H1 (cell line): ENCODE measurements at regions not wholly inside any gene's neighbourhood (a gene's known extent, or its start where the extent isn't known, plus 50 kb on each side); places are given as distances from the start of the nearest gene placed in this dataset.

Experiments
- CTCF ChIA-PET: fragments of 300-600 bp; sonication (Branson Sonifier 250); formaldehyde crosslinking; loops from one replicate; lab custom pipeline; 2021; ENCODE audit not compliant: partially characterized antibody; lab: Charles Lee
- POLR2A ChIA-PET: fragments of 300-600 bp; sonication (Branson Sonifier 250); formaldehyde crosslinking; loops from one replicate; lab custom pipeline; 2021; ENCODE audit warnings: inconsistent platforms; ENCODE audit not compliant: partially characterized antibody; lab: Charles Lee
- DNase-seq, 2 experiments: peaks; one replicate each; pipeline versions ENCODE4 v3.0.0 to v3.0.0-alpha.2; 2010 to 2022; ENCODE audit warnings: low spot score in 2 of 2, low read depth in 1 of 2, mixed read lengths in 1 of 2
- FAIRE-seq: peaks from 2 replicates; lab custom pipeline; 2011; peaks lifted over from hg19 to GRCh38; lab: Jason Lieb, UNC
- H2AFZ ChIP-seq: 2 replicates; pipeline ENCODE4 v1.8.1; 2012; ENCODE audit warnings: low read length, inconsistent platforms
- H2AK5ac ChIP-seq: 2 replicates; pipeline ENCODE4 v1.6.1; 2013; ENCODE audit warnings: low read depth, low read length
- H2BK120ac ChIP-seq: replicated peaks from 2 replicates; pipeline ENCODE3; 2013; ENCODE audit warnings: low read depth, low read length, inconsistent platforms
- H2BK12ac ChIP-seq: 2 replicates; pipeline ENCODE4 v1.6.1; 2013; ENCODE audit warnings: low read depth, low read length
- H2BK15ac ChIP-seq: 2 replicates; pipeline ENCODE4 v1.6.1; 2013; ENCODE audit warnings: low read length
- H2BK20ac ChIP-seq: 2 replicates; pipeline ENCODE4 v1.6.1; 2013; ENCODE audit warnings: low read length
- H2BK5ac ChIP-seq: 2 replicates; pipeline ENCODE4 v1.6.1; 2013; ENCODE audit warnings: low read depth, low read length
- H3K14ac ChIP-seq: 2 replicates; pipeline ENCODE4 v1.6.1; 2013; ENCODE audit warnings: inconsistent platforms; ENCODE audit not compliant: insufficient read length
- H3K18ac ChIP-seq: 2 replicates; pipeline ENCODE4 v1.6.1; 2013; ENCODE audit warnings: low read length; ENCODE audit errors: extremely low read depth
- H3K23ac ChIP-seq: 2 replicates; pipeline ENCODE4 v1.6.1; 2013; ENCODE audit warnings: inconsistent platforms; ENCODE audit not compliant: insufficient read length
- H3K23me2 ChIP-seq: 2 replicates; pipeline ENCODE4 v1.6.1; 2013; ENCODE audit warnings: low read depth, low read length
- H3K27ac ChIP-seq: 2 replicates; pipeline ENCODE4 v1.6.1; 2011; ENCODE audit warnings: low read depth, low read length, inconsistent platforms
- H3K27me3 ChIP-seq, 4 experiments: replicated peaks in 1 of 4; 1 replicate in 1 of 4; 2 replicates in 3 of 4; pipeline versions ENCODE4 v1.6.1 to v1.8.1; 2011 to 2013; ENCODE audit warnings: low read length in 3 of 4, mild to moderate bottlenecking in 3 of 4, inconsistent platforms in 2 of 4, mixed read lengths in 2 of 4, moderate library complexity in 1 of 4; ENCODE audit not compliant: control insufficient read depth in 3 of 4, insufficient read depth in 3 of 4; ENCODE audit errors: extremely low read depth in 1 of 4
- H3K36me3 ChIP-seq, 4 experiments: 2 replicates each; pipeline versions ENCODE4 v1.6.1 to v1.8.1; 2011 to 2013; ENCODE audit warnings: mild to moderate bottlenecking in 4 of 4, low read length in 3 of 4, moderate library complexity in 2 of 4, control low read depth in 1 of 4, inconsistent platforms in 1 of 4; ENCODE audit not compliant: insufficient read depth in 4 of 4, control insufficient read depth in 2 of 4
- H3K4ac ChIP-seq: replicated peaks from 2 replicates; pipeline ENCODE3; 2013; ENCODE audit warnings: low read length, low read depth, mixed read lengths, inconsistent platforms; ENCODE audit not compliant: insufficient read length
- H3K4me1 ChIP-seq, 4 experiments: replicated peaks in 1 of 4; 1 replicate in 1 of 4; 2 replicates in 3 of 4; pipeline versions ENCODE4 v1.6.1 to v1.8.1; 2011 to 2013; ENCODE audit warnings: low read length in 3 of 4, inconsistent platforms in 2 of 4, mixed read lengths in 1 of 4; ENCODE audit not compliant: insufficient read depth in 4 of 4, control insufficient read depth in 3 of 4
- H3K4me2 ChIP-seq, 2 experiments: 2 replicates each; pipeline versions ENCODE4 v1.6.1 to v1.8.1; 2011 to 2013; ENCODE audit warnings: low read depth in 2 of 2, low read length in 2 of 2, control low read depth in 1 of 2, inconsistent platforms in 1 of 2, mild to moderate bottlenecking in 1 of 2; ENCODE audit not compliant: insufficient read depth in 1 of 2
- H3K4me3 ChIP-seq, 4 experiments: fragments of 200-600, 300-600 bp in 1 of 4; sonication (generic), shearing (Covaris generic), sonication (Bioruptor Twin) in 1 of 4; 2 replicates each; pipeline versions ENCODE4 v1.5.1 to v1.8.1; 2011 to 2016; ENCODE audit warnings: low read length in 4 of 4, low read depth in 3 of 4, control low read depth in 2 of 4, inconsistent platforms in 2 of 4, mild to moderate bottlenecking in 2 of 4, mixed read lengths in 1 of 4, moderate library complexity in 1 of 4; ENCODE audit not compliant: insufficient read depth in 2 of 4; ENCODE audit errors: extremely low read depth in 1 of 4
- H3K56ac ChIP-seq: replicated peaks from 2 replicates; pipeline ENCODE3; 2013; ENCODE audit warnings: low read depth, mild to moderate bottlenecking, mixed read lengths, low read length, inconsistent platforms; ENCODE audit not compliant: insufficient read length
- H3K79me1 ChIP-seq: 2 replicates; pipeline ENCODE4 v1.6.1; 2013; ENCODE audit warnings: low read depth, low read length, control low read depth
- H3K79me2 ChIP-seq, 2 experiments: 2 replicates each; pipeline versions ENCODE4 v1.6.1 to v1.8.1; 2012 to 2013; ENCODE audit warnings: low read length in 2 of 2, mild to moderate bottlenecking in 2 of 2, inconsistent platforms in 1 of 2; ENCODE audit not compliant: insufficient read depth in 2 of 2, control insufficient read depth in 1 of 2
- H3K9ac ChIP-seq, 4 experiments: replicated peaks in 1 of 4; 1 replicate in 1 of 4; 2 replicates in 3 of 4; pipeline versions ENCODE4 v1.6.1 to v1.8.1; 2011 to 2013; ENCODE audit warnings: low read depth in 3 of 4, low read length in 3 of 4, control low read depth in 2 of 4, mild to moderate bottlenecking in 2 of 4, moderate library complexity in 2 of 4, inconsistent platforms in 1 of 4; ENCODE audit errors: extremely low read depth in 1 of 4
- H3K9me3 ChIP-seq, 2 experiments: 2 replicates each; pipeline versions ENCODE4 v1.6.1 to v1.8.1; 2012 to 2013; ENCODE audit warnings: mild to moderate bottlenecking in 2 of 2, moderate library complexity in 2 of 2, control low read depth in 1 of 2, inconsistent platforms in 1 of 2, low read depth in 1 of 2, low read length in 1 of 2, mixed read lengths in 1 of 2; ENCODE audit not compliant: insufficient read depth in 2 of 2
- H4K20me1 ChIP-seq, 2 experiments: replicated peaks in 1 of 2; 2 replicates each; pipeline versions ENCODE3 to v1.8.1; 2011 to 2013; ENCODE audit warnings: inconsistent platforms in 2 of 2, low read length in 2 of 2, mild to moderate bottlenecking in 1 of 2; ENCODE audit not compliant: insufficient read depth in 2 of 2, control insufficient read depth in 1 of 2
- H4K5ac ChIP-seq: 2 replicates; pipeline ENCODE4 v1.6.1; 2013; ENCODE audit warnings: low read length, low read depth, mixed read lengths, inconsistent platforms; ENCODE audit not compliant: insufficient read length
- H4K8ac ChIP-seq: 2 replicates; pipeline ENCODE4 v1.8.0; 2013; ENCODE audit warnings: mild to moderate bottlenecking, moderate library complexity, low read length, inconsistent platforms; ENCODE audit not compliant: insufficient read depth; ENCODE audit errors: extremely low read depth
- H4K91ac ChIP-seq: replicated peaks from 2 replicates; pipeline ENCODE3; 2013; ENCODE audit warnings: low read length, mixed read lengths, inconsistent platforms; ENCODE audit not compliant: insufficient read length
- ASH2L ChIP-seq: fragments of 200-600, 300-600 bp; sonication (generic); IDR thresholded peaks from one replicate; pipeline ENCODE4 v1.7.1; 2017; ENCODE audit warnings: low read length
- BCL11A ChIP-seq, 2 experiments: IDR thresholded peaks; one replicate each; pipeline ENCODE4 v1.6.1; 2011; ENCODE audit warnings: low read depth in 2 of 2, low read length in 2 of 2, mild to moderate bottlenecking in 2 of 2
- MAX ChIP-seq: IDR thresholded peaks from 2 replicates; pipeline ENCODE4 v1.6.1; 2012; ENCODE audit warnings: inconsistent platforms
- NANOG ChIP-seq: IDR thresholded peaks from 2 replicates; pipeline ENCODE4 v1.6.1; 2011; ENCODE audit warnings: low read length, low read depth, mild to moderate bottlenecking, inconsistent platforms; ENCODE audit not compliant: insufficient read depth, poor library complexity, severe bottlenecking
- SIRT6 ChIP-seq: IDR thresholded peaks from one replicate; pipeline ENCODE4 v1.7.1; 2012; ENCODE audit warnings: low read length, inconsistent platforms
- TEAD4 ChIP-seq: IDR thresholded peaks from 2 replicates; pipeline ENCODE4 v1.6.1; 2012; ENCODE audit warnings: low read depth, low read length, inconsistent platforms, mixed read lengths
- USF2 ChIP-seq: IDR thresholded peaks from 2 replicates; pipeline ENCODE4 v1.6.1; 2011; ENCODE audit warnings: low read length, improper control_type of control experiment
- WGBS, 2 experiments: shearing (Covaris generic) in 1 of 2; methylation state at CpG; one replicate each; pipeline versions ENCODE4 v1.1.6 to v1.1.7; 2013 to 2015; ENCODE audit warnings: low lambda C conversion rate in 2 of 2, mixed read lengths in 2 of 2, inconsistent platforms in 1 of 2, low coverage in 1 of 2, missing lambda C conversion rate in 1 of 2; ENCODE audit not compliant: insufficient replicate concordance in 2 of 2, insufficient coverage in 1 of 2, insufficient read length in 1 of 2; ENCODE audit errors: extremely low coverage in 1 of 2, missing lambda C conversion rate in 1 of 2; 5-methylcytosine and 5-hydroxymethylcytosine counted together

GRCh38 chr2:239787538-239788050 is 237.5 kb downstream of the NDUFA10 start:
- Histone ChIP-seq H3K79me1 (no peaks in the 10 kb centered on the region), H4K91ac (no peak overlapping the region), H3K23ac (no peak overlapping the region), H3K14ac (no peak overlapping the region), H2BK15ac (no peak overlapping the region), H3K56ac (no peak overlapping the region), H3K9me3 (peaks cover 3 to 5% of the 10 kb centered on the region in 2 experiments; a peak in 1 of 4 replicates), H3K27me3 (no peaks in the 10 kb centered on the region), H2BK20ac (no peak overlapping the region), H3K36me3 (no peaks in the 10 kb centered on the region), H3K4me3 (no peak overlapping the region), H3K4me2 (no peak overlapping the region), H3K27ac (no peak overlapping the region), H4K20me1 (no peaks in the 10 kb centered on the region), H3K79me2 (no peaks in the 10 kb centered on the region), H2AFZ (no peak overlapping the region), H3K4me1 (no peaks in the 10 kb centered on the region), H4K8ac (no peak overlapping the region), H2BK5ac (no peak overlapping the region), H3K4ac (no peak overlapping the region), H2AK5ac (no peak overlapping the region), H4K5ac (no peak overlapping the region), H3K9ac (no peak overlapping the region), H3K18ac (no peak overlapping the region), H2BK12ac (no peak overlapping the region), H3K23me2 (no peaks in the 10 kb centered on the region; the same call in 1 of the 2 replicates), H2BK120ac (no peak overlapping the region)
- CTCF ChIA-PET, result no interaction called here
- TF ChIP-seq NANOG (no peak), ASH2L (no peak), BCL11A (IDR thresholded peaks at IDR 0.05; ENCODE audit: low read depth in 2 of 2, low read length in 2 of 2) (no peak), TEAD4 (no peak), MAX (no peak), USF2 (no peak), SIRT6 (no peak)
- FAIRE-seq (no peak), DNase-seq (peak in 1 of 2 experiments; percentile 6)
- POLR2A ChIA-PET, result no interaction called here
- WGBS, 2 experiments, result 69% methylated on average over 6 of the region's 6 CpGs; no CpG with 5 or more reads in 1 of the 2 experiments
